PC-3 (cell line): ENCODE measurements at regions not wholly inside any gene's neighbourhood (a gene's known extent, or its start where the extent isn't known, plus 50 kb on each side); places are given as distances from the start of the nearest gene placed in this dataset.

Source experiments
- ATAC-seq: fragments of 200-7000 bp; cut with Tn5 transposase; 2 replicates; pipeline ENCODE4 v1.9.1; 2020; ENCODE audit warnings: mild to moderate bottlenecking, moderate library complexity
- BruUV-seq: library from RNA; stranded (reverse); fragments of 400-500 nt; replicated peaks from 2 replicates; lab custom pipeline; 2021; lab: Mats Ljungman, UMichigan
- CTCF ChIA-PET: fragments of 300-600 bp; sonication (Branson Sonifier 250); formaldehyde crosslinking; loops from one replicate; lab custom pipeline; 2022; ENCODE audit warnings: antibody characterized with exemption; lab: Charles Lee
- POLR2A ChIA-PET: fragments of 300-600 bp; sonication (Branson Sonifier 250); formaldehyde crosslinking; loops from one replicate; lab custom pipeline; 2022; ENCODE audit warnings: antibody characterized with exemption; ENCODE audit not compliant: unreplicated experiment; lab: Charles Lee
- DNase-seq: peaks from one replicate; pipeline ENCODE4 v3.0.0-alpha.2; 2015
- H2AFZ ChIP-seq: fragments of 300-600 bp; sonication (generic); 2 replicates; pipeline ENCODE4 v1.6.0; 2016; ENCODE audit warnings: antibody characterized with exemption, low read length
- H3F3A ChIP-seq: fragments of 300-600 bp; sonication (generic); one replicate; pipeline ENCODE4 v1.6.0; 2017; ENCODE audit warnings: antibody characterized with exemption, low read length, control low read depth, mild to moderate bottlenecking; ENCODE audit not compliant: unreplicated experiment
- H3K27ac ChIP-seq: fragments of 300-600 bp; sonication (generic); 2 replicates; pipeline ENCODE4 v1.5.1; 2016; ENCODE audit warnings: mild to moderate bottlenecking, low read length
- H3K27me3 ChIP-seq: fragments of 300-600 bp; sonication (generic); 2 replicates; pipeline ENCODE4 v1.6.1; 2016; ENCODE audit warnings: low read length, mixed read lengths
- H3K36me3 ChIP-seq: fragments of 300-600 bp; sonication (generic); 2 replicates; pipeline ENCODE4 v1.6.1; 2016; ENCODE audit warnings: low read depth, mixed run types, low read length, mixed read lengths
- H3K4me1 ChIP-seq: fragments of 300-600 bp; sonication (generic); 2 replicates; pipeline ENCODE4 v1.5.1; 2016; ENCODE audit warnings: low read length; ENCODE audit not compliant: insufficient read depth
- H3K4me2 ChIP-seq: fragments of 300-600 bp; sonication (generic); 2 replicates; pipeline ENCODE4 v1.6.0; 2016; ENCODE audit warnings: low read length
- H3K4me3 ChIP-seq: fragments of 300-600 bp; sonication (generic); 2 replicates; pipeline ENCODE4 v1.5.1; 2016; ENCODE audit warnings: mild to moderate bottlenecking, low read length, mixed read lengths
- H3K79me2 ChIP-seq: fragments of 300-600 bp; sonication (generic); 2 replicates; pipeline ENCODE4 v1.6.1; 2017; ENCODE audit warnings: low read length, mixed read lengths
- H3K9ac ChIP-seq: fragments of 300-600 bp; sonication (generic); 2 replicates; pipeline ENCODE4 v1.6.0; 2016; ENCODE audit warnings: mild to moderate bottlenecking, low read length
- H3K9me2 ChIP-seq: fragments of 300-600 bp; sonication (generic); replicated peaks from 2 replicates; pipeline ENCODE4 v1.6.1; 2016; ENCODE audit warnings: mixed run types, low read length, mixed read lengths
- H3K9me3 ChIP-seq: fragments of 300-600 bp; sonication (generic); 2 replicates; pipeline ENCODE4 v1.6.1; 2016; ENCODE audit warnings: low read length, mixed read lengths
- H4K20me1 ChIP-seq: fragments of 300-600 bp; sonication (generic); 2 replicates; pipeline ENCODE4 v1.6.1; 2016; ENCODE audit warnings: low read length, mixed read lengths
- CTCF ChIP-seq: fragments of 300-600 bp; sonication (generic); conservative IDR thresholded peaks from 2 replicates; pipeline ENCODE4 v1.5.1; 2017; ENCODE audit warnings: antibody characterized with exemption, low read depth, mild to moderate bottlenecking, low read length
- EZH2 ChIP-seq: fragments of 300-600 bp; sonication (generic); IDR thresholded peaks from one replicate; pipeline ENCODE4 v1.6.1; 2017; ENCODE audit warnings: antibody characterized with exemption, mild to moderate bottlenecking, low read length; ENCODE audit not compliant: unreplicated experiment
- EZH2phosphoT487 ChIP-seq: fragments of 300-600 bp; sonication (generic); IDR thresholded peaks from 2 replicates; pipeline ENCODE4 v1.6.1; 2018; ENCODE audit warnings: mild to moderate bottlenecking, antibody characterized with exemption, low read length, borderline replicate concordance
- intact Hi-C: fragments of 100-400 bp; cut with micrococcal nuclease; formaldehyde crosslinking; loops from 2 replicates; pipeline ENCODE4 v1.9.0; 2023

- H3K36me3 ChIP-seq, result no peaks in the 10 kb centered on the region
- ChIA-PET POLR2A (no interaction called here), CTCF (no interaction called here)
- H3K4me2 ChIP-seq, result no peak overlapping the region
- no peak for TF ChIP-seq EZH2
- no peak for TF ChIP-seq CTCF
- TF ChIP-seq EZH2phosphoT487, result no peak
- no peak overlapping the region for H2AFZ ChIP-seq
- no peak overlapping the region for H3K9ac ChIP-seq
- no peak for ATAC-seq
- H3K27me3 ChIP-seq, result 0 out of 2 replicates have a peak, but pooled peaks cover 2% of the 10 kb centered on the region
- H3K4me1 ChIP-seq, result no peaks in the 10 kb centered on the region
- no peaks in the 10 kb centered on the region for H3K9me2 ChIP-seq
- H3K79me2 ChIP-seq, result no peaks in the 10 kb centered on the region
- H3K27ac ChIP-seq, result no peak overlapping the region
- BruUV-seq, result no TSS peak
- no peak overlapping the region for H3K4me3 ChIP-seq
- H4K20me1 ChIP-seq, result no peaks in the 10 kb centered on the region
- no peaks in the 10 kb centered on the region for H3K9me3 ChIP-seq
- intact Hi-C loops, result no loop called here
- no peaks in the 10 kb centered on the region for H3F3A ChIP-seq
- no peak for DNase-seq
Observed at GRCh38 chr10:121664671-121665070, 66.4 kb upstream of the FGFR2 start.

GRCh38 chr10:121662945-121663917, 65.0 kb upstream of the FGFR2 start:
- no peak overlapping the region for H3K4me3 ChIP-seq
- 0 out of 2 replicates have a peak, but pooled peaks cover 6% of the 10 kb centered on the region for H3K27me3 ChIP-seq
- H3K9me3 ChIP-seq, result no peaks in the 10 kb centered on the region
- no peak overlapping the region for H2AFZ ChIP-seq
- H3F3A ChIP-seq, result no peaks in the 10 kb centered on the region
- TF ChIP-seq EZH2phosphoT487 (no peak), CTCF (peak; percentile 46)
- intact Hi-C loops, result no loop called here
- no peaks in the 10 kb centered on the region for H4K20me1 ChIP-seq
- CTCF ChIA-PET, result interaction anchor here (0.6 kb wide), 1 partner anchor 44 kb away, joined by 3 read pairs; no protein-coding TSS in a partner anchor
- no peaks in the 10 kb centered on the region for H3K4me1 ChIP-seq
- ATAC-seq, result no peak
- no TSS peak for BruUV-seq
- POLR2A ChIA-PET, result no interaction called here
- no peak overlapping the region for H3K4me2 ChIP-seq
- H3K79me2 ChIP-seq, result no peaks in the 10 kb centered on the region
- no peak overlapping the region for H3K27ac ChIP-seq
- no peaks in the 10 kb centered on the region for H3K36me3 ChIP-seq
- no peaks in the 10 kb centered on the region for H3K9me2 ChIP-seq
- no peak for DNase-seq
- H3K9ac ChIP-seq, result no peak overlapping the region

- H3K9ac ChIP-seq, result no peak overlapping the region
- H3K27ac ChIP-seq, result no peak overlapping the region
- no peaks in the 10 kb centered on the region for H4K20me1 ChIP-seq
- 0 out of 2 replicates have a peak, but pooled peaks cover 6% of the 10 kb centered on the region for H3K27me3 ChIP-seq
- no peaks in the 10 kb centered on the region for H3K9me3 ChIP-seq
- ChIA-PET POLR2A (no interaction called here), CTCF (interaction anchor here (0.6 kb wide), 1 partner anchor 45 kb away, joined by 3 read pairs; no protein-coding TSS in a partner anchor)
- H3K4me3 ChIP-seq, result no peak overlapping the region
- H2AFZ ChIP-seq, result no peak overlapping the region
- BruUV-seq, result no TSS peak
- TF ChIP-seq CTCF, result no peak
- ATAC-seq (no peak), DNase-seq (no peak)
- H3K79me2 ChIP-seq, result no peaks in the 10 kb centered on the region
- no peaks in the 10 kb centered on the region for H3K4me1 ChIP-seq
- no peaks in the 10 kb centered on the region for H3F3A ChIP-seq
- H3K4me2 ChIP-seq, result no peak overlapping the region
- intact Hi-C loops, result no loop called here
- H3K36me3 ChIP-seq, result no peaks in the 10 kb centered on the region
- H3K9me2 ChIP-seq, result no peaks in the 10 kb centered on the region
Observed at GRCh38 chr10:121662531-121662930, 64.3 kb upstream of the FGFR2 start.
